ENCODE measurements at regions not wholly inside any gene's neighbourhood (a gene's known extent, or its start where the extent isn't known, plus 50 kb on each side); places are given as distances from the start of the nearest gene placed in this dataset.

GRCh38 chr7:25758559-25758958 is 393.4 kb upstream of the NFE2L3 start:
- DNase-seq = no peak

GRCh38 chr7:25759286-25759685 is 392.7 kb upstream of the NFE2L3 start:
- DNase-seq = no peak

DNA sequence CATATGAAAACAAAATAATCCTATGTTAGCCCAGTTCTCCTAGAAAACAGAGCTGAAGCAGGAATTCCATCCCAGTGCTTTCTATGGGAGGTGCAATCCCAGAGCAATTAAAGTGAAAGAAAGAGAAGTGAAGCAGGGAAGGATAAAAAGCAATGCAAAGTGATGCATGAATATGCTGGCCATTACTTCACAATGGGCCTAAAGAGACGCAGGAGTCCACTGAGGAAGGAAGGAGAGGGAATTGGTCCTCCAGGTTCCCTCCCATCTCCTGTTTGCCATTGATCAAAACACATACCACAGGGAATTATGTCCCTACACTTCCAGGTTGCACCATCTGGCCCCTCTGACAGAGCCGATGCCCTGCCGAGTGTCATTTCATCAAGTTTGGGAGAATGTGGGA is 392.2 kb upstream of the NFE2L3 start:
- no peak for DNase-seq

DNA sequence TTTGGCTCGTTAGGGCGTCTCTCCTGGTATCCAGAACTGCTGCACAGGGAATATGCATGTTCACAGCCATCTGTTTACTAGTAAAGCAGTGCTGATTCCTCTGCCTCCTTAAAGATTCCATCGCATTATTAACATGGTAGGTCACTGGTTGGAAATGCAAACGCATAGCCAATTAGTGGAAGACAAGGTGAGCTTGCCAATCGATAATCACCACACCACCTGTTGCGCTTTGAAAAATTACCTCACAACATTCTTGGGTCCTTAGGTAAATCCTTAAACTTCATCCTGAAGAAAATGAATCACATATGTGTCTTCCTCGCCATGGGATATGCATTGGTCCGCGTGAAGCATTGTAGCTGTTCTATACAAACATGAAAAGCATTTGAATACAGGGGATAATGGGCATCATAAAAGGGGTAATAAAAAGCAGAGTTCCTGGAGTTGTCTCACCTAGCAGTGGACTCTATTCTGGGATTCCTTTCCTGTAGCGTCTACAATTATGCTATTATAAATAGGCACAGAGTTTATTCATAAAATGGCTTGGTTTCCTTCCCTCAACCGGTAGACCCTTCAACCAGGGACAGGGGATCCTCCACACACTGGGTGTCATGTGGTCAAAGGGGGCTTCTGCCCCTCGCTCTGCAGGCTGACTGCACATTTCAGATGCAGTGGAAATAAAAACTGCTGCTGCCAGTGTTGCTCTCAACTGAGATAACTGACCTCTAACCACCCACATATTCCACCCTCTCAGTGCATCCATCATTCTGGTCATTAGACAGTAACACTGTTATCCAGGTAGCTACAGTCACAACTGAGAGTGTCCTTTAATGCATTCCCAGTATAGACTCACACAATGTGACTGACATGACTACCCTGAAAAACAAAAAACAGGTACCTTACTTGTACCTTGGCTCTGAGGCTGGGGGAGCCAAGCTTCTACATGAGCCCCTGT is 389.2 kb upstream of the NFE2L3 start:
- DNase-seq = no peak

- no peak for DNase-seq
These were observed 388.5 kb upstream of the NFE2L3 start for GRCh38 chr7:25763463-25763860.

- DNase-seq = no peak
These were observed 386.8 kb upstream of the NFE2L3 start for GRCh38 chr7:25765110-25765655.

DNA sequence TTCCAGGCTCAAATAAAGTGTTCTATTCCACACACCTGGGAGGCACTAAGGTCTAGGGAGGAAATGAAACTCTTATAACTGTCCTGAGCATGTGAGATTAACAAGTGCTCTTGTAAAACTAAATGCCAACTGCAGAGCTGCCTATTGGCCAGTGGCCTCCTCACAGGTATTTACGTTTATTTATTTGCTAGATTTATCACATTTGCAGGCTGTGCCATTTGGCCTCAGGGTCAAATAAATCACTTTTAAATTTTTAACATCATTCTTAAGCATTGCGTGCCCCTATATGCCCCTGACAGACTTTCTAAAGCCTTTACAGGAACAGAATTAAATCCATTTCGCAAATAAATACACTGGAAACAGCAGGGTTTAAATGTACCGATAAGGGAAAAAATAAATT is 381.8 kb upstream of the NFE2L3 start:
- DNase-seq = no peak

- DNase-seq = peak; percentile 61
These were observed 381.3 kb upstream of the NFE2L3 start for GRCh38 chr7:25770670-25771069.

DNA sequence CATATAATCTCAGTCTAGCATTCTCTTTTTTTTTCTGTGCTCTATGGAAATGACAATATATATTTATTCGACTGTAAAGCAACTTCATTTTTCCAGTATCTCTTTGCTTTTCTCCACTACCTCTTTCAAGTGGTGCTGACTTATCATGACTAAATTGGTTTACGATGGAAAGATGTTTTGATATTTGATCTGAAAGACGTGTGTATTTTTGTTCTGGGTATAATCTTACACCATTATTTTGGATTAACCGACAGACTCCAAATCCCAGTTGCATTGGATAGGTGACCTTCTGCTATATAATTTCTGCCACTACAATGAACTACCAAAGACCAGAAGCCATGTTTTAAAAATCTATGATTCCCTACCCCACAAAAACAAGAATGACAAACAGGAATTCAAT is 380.5 kb upstream of the NFE2L3 start:
- no peak for DNase-seq

GRCh38 chr7:25772802-25773201 is 379.2 kb upstream of the NFE2L3 start:
- no peak for DNase-seq

DNA sequence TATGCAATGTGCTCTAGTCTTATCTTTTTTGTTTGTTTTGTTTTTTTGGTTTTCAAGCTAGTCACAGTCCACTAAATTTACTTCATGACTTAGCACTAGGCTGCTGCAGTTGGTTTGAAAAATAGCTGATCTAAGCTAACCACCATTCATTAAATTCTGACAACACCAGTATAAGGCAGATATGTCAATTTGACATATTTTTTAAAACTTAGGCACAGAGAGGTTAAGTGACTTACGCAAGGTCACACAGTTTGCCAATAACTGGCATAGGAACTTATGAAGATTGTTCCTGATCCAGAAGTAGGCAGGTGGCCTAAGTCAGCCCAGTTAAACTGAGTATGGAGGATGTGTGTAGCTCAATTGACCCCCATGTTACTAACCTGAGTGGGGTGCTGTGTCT is 377.3 kb upstream of the NFE2L3 start:
- no peak for DNase-seq

DNA sequence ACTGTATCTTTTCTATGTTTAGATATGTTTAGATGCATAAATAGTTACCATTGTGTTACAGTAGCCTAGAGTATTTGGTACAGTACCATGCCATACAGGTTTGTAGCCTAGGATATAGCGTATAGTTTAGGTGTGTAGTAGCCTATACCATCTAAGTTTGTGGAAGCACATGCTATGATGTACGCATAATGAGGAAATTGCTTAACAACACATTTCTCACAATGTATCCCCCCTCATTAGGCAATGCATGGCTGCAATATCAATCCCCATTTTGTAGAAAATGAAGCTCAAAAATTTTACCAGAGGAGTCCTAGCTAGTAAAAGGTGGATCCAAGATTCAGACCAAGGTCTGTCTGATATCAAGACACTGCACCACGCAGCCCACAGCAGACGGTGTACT is 376.4 kb upstream of the NFE2L3 start:
- DNase-seq = no peak

DNA sequence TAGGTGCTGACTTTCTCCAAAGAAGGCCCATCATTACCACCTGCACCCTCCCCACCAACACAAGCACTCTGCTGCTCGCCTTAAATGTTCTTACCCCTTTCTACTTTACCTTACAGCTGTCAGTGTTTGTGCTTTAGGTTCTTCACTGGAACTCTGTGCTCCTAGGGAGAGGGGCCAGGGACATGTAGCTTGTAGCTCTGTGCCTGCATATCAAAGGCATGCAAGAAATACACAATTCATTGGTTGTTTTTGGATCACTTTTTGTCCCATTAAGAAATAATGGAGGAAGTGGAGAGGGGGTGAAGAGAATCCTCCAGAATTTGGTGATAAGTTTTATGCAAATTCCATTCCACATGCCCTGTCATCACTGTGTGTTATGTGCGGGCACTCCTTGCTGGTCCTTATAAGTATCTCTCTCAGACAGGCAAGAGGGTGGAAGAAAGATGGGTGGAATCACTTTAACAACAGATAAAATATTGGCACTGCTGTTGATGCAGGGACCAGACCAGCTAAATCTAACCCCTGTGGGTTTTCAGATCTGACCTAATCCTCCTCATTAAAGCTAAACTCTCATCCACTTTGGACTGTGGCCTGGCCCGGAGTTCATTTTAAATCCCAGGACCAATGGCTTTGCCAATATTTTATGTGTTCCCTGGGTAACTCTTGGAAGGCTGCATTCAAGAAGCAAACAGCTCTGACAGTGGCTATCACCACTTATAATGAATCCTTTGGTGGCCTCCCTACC is 375.8 kb upstream of the NFE2L3 start:
- peak; percentile 59 for DNase-seq

- DNase-seq = no peak
These were observed 375.3 kb upstream of the NFE2L3 start for GRCh38 chr7:25776744-25777123.

GRCh38 chr7:25777969-25778708 is 373.9 kb upstream of the NFE2L3 start:
- DNase-seq = no peak

DNA sequence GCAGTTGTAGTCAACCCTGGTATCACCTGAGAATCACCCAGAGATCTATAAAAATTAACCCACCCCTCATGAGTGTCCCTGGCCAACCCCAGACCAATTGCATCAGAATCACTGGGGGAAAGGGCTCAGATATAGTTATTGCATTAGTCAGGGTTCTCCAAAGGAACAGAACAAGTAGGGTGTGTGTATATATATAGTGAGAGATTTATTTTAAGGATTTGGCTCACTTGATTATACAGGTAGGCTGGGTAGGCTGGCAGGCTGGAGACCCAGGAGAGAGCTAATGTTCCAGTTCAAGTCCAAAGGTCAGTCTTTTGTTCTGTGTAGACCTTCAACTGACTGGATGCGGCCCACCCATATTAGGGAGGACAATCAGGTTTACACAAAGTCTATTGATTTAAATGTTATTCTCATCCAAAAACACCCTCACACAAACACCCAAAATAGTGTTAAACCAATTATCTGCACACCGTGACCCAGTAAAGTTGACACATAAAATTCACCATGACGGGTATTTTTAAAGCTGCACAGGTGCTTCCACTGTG is 372.9 kb upstream of the NFE2L3 start:
- DNase-seq = no peak

DNA sequence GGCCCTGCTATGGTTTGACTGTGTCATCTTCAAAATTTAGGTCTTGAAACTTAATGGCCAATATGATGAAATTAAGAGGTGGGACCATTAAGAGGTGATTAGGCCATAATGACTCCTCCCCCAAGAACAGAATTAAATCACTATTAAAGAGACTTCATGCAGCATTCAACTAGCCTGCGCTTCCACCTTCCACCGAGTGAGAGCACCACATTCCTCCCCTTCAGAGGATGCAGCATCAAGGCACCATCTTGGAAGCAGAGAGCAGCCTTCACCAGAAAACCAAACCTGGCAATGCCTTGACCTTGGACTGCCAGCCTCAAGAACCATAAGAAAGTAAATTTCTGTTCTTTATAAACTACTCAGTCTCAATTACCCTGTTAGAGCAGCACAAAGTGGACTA is 371.1 kb upstream of the NFE2L3 start:
- DNase-seq = no peak

DNA sequence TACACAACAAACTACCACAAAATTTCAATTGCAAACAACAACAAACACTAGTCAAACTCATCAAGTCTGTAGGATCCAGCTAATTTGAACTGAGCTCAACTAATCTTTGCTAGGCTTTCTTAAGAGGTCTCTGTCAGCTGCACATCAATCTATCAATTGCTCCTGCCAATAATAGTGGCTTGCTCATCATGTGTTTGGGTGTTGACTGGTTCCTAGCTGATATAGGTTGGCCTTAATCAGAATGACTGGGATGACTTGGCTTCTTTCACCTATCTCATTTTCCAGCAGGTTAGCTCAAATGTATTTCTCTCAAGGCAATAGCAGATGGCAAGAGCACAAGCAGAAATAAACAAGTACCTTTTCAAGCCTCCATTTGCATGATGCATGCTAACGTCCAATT is 370.3 kb upstream of the NFE2L3 start:
- DNase-seq = no peak

DNA sequence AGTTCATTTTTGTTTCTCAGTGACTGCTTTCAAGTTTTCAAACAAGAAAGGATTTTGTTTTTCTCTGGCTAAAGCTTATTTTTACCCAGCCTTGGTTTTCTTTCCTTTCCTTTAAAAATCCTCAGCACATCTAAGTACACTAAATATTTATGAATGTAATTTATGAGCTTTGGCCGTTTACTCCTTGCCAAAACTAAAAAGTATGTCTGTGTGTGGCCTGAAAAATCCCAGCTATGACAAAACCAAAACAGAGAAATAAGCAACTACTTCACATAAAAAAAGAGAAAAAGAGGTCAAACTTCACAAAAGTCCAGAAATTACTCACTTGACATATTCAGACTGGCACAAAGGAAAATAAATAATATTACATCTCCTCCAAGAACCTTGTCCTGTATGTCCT is 365.1 kb upstream of the NFE2L3 start:
- DNase-seq = no peak

GRCh38 chr7:25787336-25787735 is 364.7 kb upstream of the NFE2L3 start:
- no peak for DNase-seq

- DNase-seq = no peak
These were observed 363.6 kb upstream of the NFE2L3 start for GRCh38 chr7:25788371-25788770.

GRCh38 chr7:25788961-25789620 is 362.9 kb upstream of the NFE2L3 start:
- DNase-seq = no peak
